ENCODE measurements at regions not wholly inside any gene's neighbourhood (a gene's known extent, or its start where the extent isn't known, plus 50 kb on each side); places are given as distances from the start of the nearest gene placed in this dataset.
"Not testable (repeated sequence)": the region's sequence is repeated elsewhere in the genome, so short reads cannot be mapped to it uniquely, and the experiment has no call there.

GRCh38 chr1:125064029-125064428 lies 3879.3 kb downstream of the SRGAP2C start:
- 92% methylated on average over 2 of the region's 17 CpGs for WGBS (ENCODE audit: insufficient coverage, low coverage, low lambda C conversion rate, missing lambda C conversion rate)
- H3K4me3 ChIP-seq; H3K27ac ChIP-seq; intact Hi-C loops (cut with DNase I); ATAC-seq; H3K9me3 ChIP-seq; H3K27me3 ChIP-seq; H3K36me3 ChIP-seq; H3K4me1 ChIP-seq: not testable (repeated sequence)
- peak in 1 of 3 donors; percentile 17 for DNase-seq

- Histone ChIP-seq H3K4me1 (no peaks in the 10 kb centered on the region), H3K9me3 (peaks cover 0 to 4% (median 0%) of the 10 kb centered on the region in 4 donors), H3K27me3 (no peaks in the 10 kb centered on the region), H3K36me3 (no peaks in the 10 kb centered on the region), H3K27ac (no peak overlapping the region), H3K4me3 (no peak overlapping the region)
- 79% methylated on average over 12 of the region's 21 CpGs for WGBS (ENCODE audit: insufficient coverage, low coverage, low lambda C conversion rate, missing lambda C conversion rate)
- intact Hi-C loops (cut with DNase I) = no loop called here
- ATAC-seq (no peak), DNase-seq (peak; percentile 9 to 44 (median 35))
- TF ChIP-seq, protein P1, sequence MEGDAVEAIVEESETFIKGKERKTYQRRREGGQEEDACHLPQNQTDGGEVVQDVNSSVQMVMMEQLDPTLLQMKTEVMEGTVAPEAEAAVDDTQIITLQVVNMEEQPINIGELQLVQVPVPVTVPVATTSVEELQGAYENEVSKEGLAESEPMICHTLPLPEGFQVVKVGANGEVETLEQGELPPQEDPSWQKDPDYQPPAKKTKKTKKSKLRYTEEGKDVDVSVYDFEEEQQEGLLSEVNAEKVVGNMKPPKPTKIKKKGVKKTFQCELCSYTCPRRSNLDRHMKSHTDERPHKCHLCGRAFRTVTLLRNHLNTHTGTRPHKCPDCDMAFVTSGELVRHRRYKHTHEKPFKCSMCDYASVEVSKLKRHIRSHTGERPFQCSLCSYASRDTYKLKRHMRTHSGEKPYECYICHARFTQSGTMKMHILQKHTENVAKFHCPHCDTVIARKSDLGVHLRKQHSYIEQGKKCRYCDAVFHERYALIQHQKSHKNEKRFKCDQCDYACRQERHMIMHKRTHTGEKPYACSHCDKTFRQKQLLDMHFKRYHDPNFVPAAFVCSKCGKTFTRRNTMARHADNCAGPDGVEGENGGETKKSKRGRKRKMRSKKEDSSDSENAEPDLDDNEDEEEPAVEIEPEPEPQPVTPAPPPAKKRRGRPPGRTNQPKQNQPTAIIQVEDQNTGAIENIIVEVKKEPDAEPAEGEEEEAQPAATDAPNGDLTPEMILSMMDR (IDR thresholded peaks at IDR 0.05) = no peak
- no peak for TF ChIP-seq POLR2A (IDR thresholded peaks at IDR 0.05)
Measured at GRCh38 chr1:125064481-125064880, 3879.7 kb downstream of the SRGAP2C start.

DNA sequence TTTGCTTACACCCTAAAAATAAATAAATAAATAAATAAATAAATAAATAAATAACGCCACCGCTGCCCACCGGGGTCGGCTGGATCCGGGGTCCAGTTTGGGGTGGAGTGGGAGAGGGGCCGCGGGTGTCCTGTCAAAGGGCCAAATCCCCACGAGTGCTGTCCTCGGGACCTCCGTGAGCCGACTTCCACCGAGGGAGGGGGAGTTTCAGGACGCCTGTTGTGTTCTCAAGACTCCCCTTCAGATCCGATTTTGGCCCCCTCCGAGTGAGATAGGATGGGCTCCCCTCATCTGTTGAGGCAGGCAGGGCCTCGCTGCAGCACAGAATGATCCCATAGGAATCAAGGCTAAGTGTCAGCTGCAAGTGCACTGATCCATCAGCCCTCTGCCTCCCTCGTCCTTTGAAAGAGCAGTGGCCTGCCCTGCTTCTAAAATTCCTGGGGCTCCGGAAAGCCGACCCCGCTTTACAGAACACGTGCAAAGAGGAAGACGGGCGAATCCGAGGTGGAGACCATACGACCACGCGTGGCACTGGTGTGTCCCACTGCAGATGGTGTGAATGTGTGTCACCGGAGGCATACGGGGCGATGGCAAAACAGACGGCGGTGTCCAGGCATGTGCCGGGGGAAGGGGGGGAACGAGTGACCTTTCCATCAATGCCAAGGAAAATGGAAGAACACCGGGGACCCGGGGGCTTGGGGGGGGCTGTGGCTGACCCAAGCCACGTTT lies 3880.5 kb downstream of the SRGAP2C start:
- no peaks in the 10 kb centered on the region for H3K27me3 ChIP-seq
- ATAC-seq (no peak), DNase-seq (peak; percentile 5 to 47 (median 37))
- TF ChIP-seq, protein P1 (IDR thresholded peaks at IDR 0.05) = no peak
- TF ChIP-seq POLR2A (IDR thresholded peaks at IDR 0.05) = no peak
- peaks cover 0 to 6% (median 0%) of the 10 kb centered on the region in 4 donors for H3K9me3 ChIP-seq
- 77% methylated on average over 18 of the region's 37 CpGs for WGBS (ENCODE audit: insufficient coverage, low coverage, low lambda C conversion rate, missing lambda C conversion rate)
- no peaks in the 10 kb centered on the region for H3K36me3 ChIP-seq
- no peaks in the 10 kb centered on the region for H3K4me1 ChIP-seq
- intact Hi-C loops (cut with DNase I) = no loop called here
- H3K27ac ChIP-seq = no peak overlapping the region
- no peak overlapping the region for H3K4me3 ChIP-seq

- H3K27me3 ChIP-seq = no peaks in the 10 kb centered on the region
- H3K4me3 ChIP-seq = no peak overlapping the region
- no peaks in the 10 kb centered on the region for H3K36me3 ChIP-seq
- H3K9me3 ChIP-seq = peaks cover 0 to 11% (median 0%) of the 10 kb centered on the region in 4 donors
- intact Hi-C loops (cut with DNase I) = no loop called here
- no peak for ATAC-seq
- H3K4me1 ChIP-seq = no peaks in the 10 kb centered on the region
- peak in 1 of 3 donors; percentile 26 for DNase-seq
- TF ChIP-seq, protein P1 (IDR thresholded peaks at IDR 0.05) = no peak
- TF ChIP-seq POLR2A (IDR thresholded peaks at IDR 0.05) = no peak
- no peak overlapping the region for H3K27ac ChIP-seq
- 97% methylated on average over 6 of the region's 14 CpGs for WGBS (ENCODE audit: insufficient coverage, low coverage, low lambda C conversion rate, missing lambda C conversion rate)
Measured at GRCh38 chr1:125065821-125066180, 3881.0 kb downstream of the SRGAP2C start.

GRCh38 chr1:125066385-125066784 lies 3881.6 kb downstream of the SRGAP2C start:
- Histone ChIP-seq H3K36me3 (no peaks in the 10 kb centered on the region), H3K27ac (no peak overlapping the region), H3K27me3 (no peaks in the 10 kb centered on the region), H3K9me3 (peaks cover 0 to 13% (median 0%) of the 10 kb centered on the region in 4 donors), H3K4me1 (no peaks in the 10 kb centered on the region), H3K4me3 (no peak overlapping the region)
- TF ChIP-seq POLR2A (IDR thresholded peaks at IDR 0.05) = no peak
- TF ChIP-seq, protein P1 (IDR thresholded peaks at IDR 0.05) = no peak
- DNase-seq (peak; percentile 8 to 35 (median 31)), ATAC-seq (no peak)
- 76% methylated on average over 5 of the region's 22 CpGs for WGBS (ENCODE audit: insufficient coverage, low coverage, low lambda C conversion rate, missing lambda C conversion rate)
- intact Hi-C loops (cut with DNase I) = no loop called here

DNA sequence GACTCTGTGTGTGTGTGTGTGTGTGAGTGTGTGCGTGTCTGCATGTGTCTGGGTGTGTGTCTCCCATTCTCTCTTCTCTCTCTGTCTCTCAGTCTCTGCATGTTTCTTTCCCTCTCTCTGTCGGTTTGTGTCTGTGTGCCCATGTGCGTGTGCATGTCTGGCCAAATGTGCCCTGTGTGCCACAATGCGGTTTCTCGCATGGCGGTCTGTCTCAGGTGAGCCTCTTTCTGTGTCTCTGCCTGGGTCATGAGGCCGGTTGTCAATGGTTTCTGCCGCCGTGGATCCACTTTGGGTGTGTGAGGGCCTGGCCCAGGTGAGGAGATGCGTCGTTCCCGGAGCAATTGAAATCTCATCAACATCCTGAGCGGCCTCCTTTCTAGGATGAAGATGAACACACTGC lies 3882.1 kb downstream of the SRGAP2C start:
- H3K4me3 ChIP-seq; ATAC-seq; H3K27me3 ChIP-seq; intact Hi-C loops (cut with DNase I); H3K27ac ChIP-seq; H3K36me3 ChIP-seq; H3K4me1 ChIP-seq: not testable (repeated sequence)
- DNase-seq = peak in 1 of 3 donors; percentile 25
- H3K9me3 ChIP-seq = peaks cover 0 to 13% (median 0%) of the 10 kb centered on the region in 4 donors
- WGBS (ENCODE audit: insufficient coverage, low coverage, low lambda C conversion rate, missing lambda C conversion rate) = 83% methylated on average over 1 of the region's 13 CpGs
